ENCODE measurements at regions not wholly inside any gene's neighbourhood (a gene's known extent, or its start where the extent isn't known, plus 50 kb on each side); places are given as distances from the start of the nearest gene placed in this dataset.

DNA sequence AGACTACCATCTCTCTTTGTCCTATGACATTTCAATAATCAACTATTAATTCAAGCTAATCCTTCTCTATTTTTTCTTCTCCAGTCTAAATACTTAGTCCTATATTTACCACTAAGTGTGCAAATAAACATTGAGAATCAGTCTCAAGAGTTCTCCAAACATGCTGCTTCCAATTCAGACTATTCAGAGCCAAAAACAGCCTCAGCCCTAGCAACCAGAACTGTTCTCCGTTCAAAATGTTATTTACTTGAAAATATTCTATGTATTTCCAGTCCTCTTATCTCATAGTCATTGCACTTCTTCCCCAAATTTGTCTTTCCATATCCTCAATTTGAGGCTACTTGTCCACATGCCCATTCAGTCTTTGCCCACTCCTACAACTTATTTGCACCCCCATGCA lies 805.5 kb downstream of the IGSF11 start:
- Histone ChIP-seq H3K27ac (no peak overlapping the region), H3K27me3 (replicated peaks in 1 of 7) (no peaks in the 10 kb centered on the region), H3K4me1 (no peaks in the 10 kb centered on the region), H3K4me3 (no peak overlapping the region), H3K9me3 (peaks cover 0 to 16% (median 0%) of the 10 kb centered on the region in 8 donors), H3K36me3 (no peaks in the 10 kb centered on the region)
- intact Hi-C loops (cut with DNase I; ENCODE audit: low total_unique reads): no loop called here
- 71 to 87% (median 77%) methylated on average over 1 of the region's 1 CpG for WGBS, 5 donors
- no peak for DNase-seq
- TF ChIP-seq POLR2A (IDR thresholded peaks at IDR 0.05) (no peak), CTCF (IDR thresholded peaks at IDR 0.05 in 8 of 11, conservative IDR thresholded peaks at IDR 0.05 in 3 of 11) (no peak), POLR2AphosphoS5 (IDR thresholded peaks at IDR 0.05) (no peak)

- Histone ChIP-seq H3K4me1 (no peaks in the 10 kb centered on the region), H3K9me3 (peaks cover 0 to 9% (median 0%) of the 10 kb centered on the region in 8 donors), H3K4me3 (no peak overlapping the region), H3K27ac (no peak overlapping the region), H3K27me3 (replicated peaks in 1 of 7) (no peaks in the 10 kb centered on the region), H3K36me3 (no peaks in the 10 kb centered on the region)
- DNase-seq: no peak
- intact Hi-C loops (cut with DNase I; ENCODE audit: low total_unique reads): no loop called here
- TF ChIP-seq POLR2A (IDR thresholded peaks at IDR 0.05) (no peak), CTCF (IDR thresholded peaks at IDR 0.05 in 8 of 11, conservative IDR thresholded peaks at IDR 0.05 in 3 of 11) (no peak), POLR2AphosphoS5 (IDR thresholded peaks at IDR 0.05) (no peak)
- WGBS, 5 donors: 45 to 78% (median 74%) methylated on average over 2 of the region's 2 CpGs
Observed at GRCh38 chr3:118231578-118231977, 803.1 kb downstream of the IGSF11 start.

GRCh38 chr3:118239253-118239652 lies 795.4 kb downstream of the IGSF11 start:
- intact Hi-C loops (cut with DNase I; ENCODE audit: low total_unique reads): no loop called here
- H3K27me3 ChIP-seq (replicated peaks in 1 of 7): no peaks in the 10 kb centered on the region
- H3K4me3 ChIP-seq: no peak overlapping the region
- DNase-seq: no peak
- H3K4me1 ChIP-seq: no peaks in the 10 kb centered on the region
- peaks cover 0 to 4% (median 0%) of the 10 kb centered on the region in 8 donors for H3K9me3 ChIP-seq
- TF ChIP-seq POLR2A (IDR thresholded peaks at IDR 0.05) (no peak), POLR2AphosphoS5 (IDR thresholded peaks at IDR 0.05) (no peak), CTCF (IDR thresholded peaks at IDR 0.05 in 8 of 11, conservative IDR thresholded peaks at IDR 0.05 in 3 of 11) (no peak)
- WGBS, 5 donors: 81 to 91% (median 85%) methylated on average over 4 to 5 of the region's 5 CpGs
- H3K36me3 ChIP-seq: no peaks in the 10 kb centered on the region
- H3K27ac ChIP-seq: no peak overlapping the region

GRCh38 chr3:118244761-118245160 lies 789.9 kb downstream of the IGSF11 start:
- TF ChIP-seq CTCF (IDR thresholded peaks at IDR 0.05 in 8 of 11, conservative IDR thresholded peaks at IDR 0.05 in 3 of 11): no peak
- TF ChIP-seq POLR2A (IDR thresholded peaks at IDR 0.05): no peak
- no peak for TF ChIP-seq POLR2AphosphoS5 (IDR thresholded peaks at IDR 0.05)
- Histone ChIP-seq H3K9me3 (peaks cover 0 to 2% (median 0%) of the 10 kb centered on the region in 8 donors), H3K4me1 (no peaks in the 10 kb centered on the region), H3K4me3 (no peak overlapping the region), H3K27me3 (replicated peaks in 1 of 7) (no peaks in the 10 kb centered on the region), H3K27ac (no peak overlapping the region), H3K36me3 (no peaks in the 10 kb centered on the region)
- 60 to 72% (median 70%) methylated on average over 3 of the region's 3 CpGs for WGBS, 5 donors
- intact Hi-C loops (cut with DNase I; ENCODE audit: low total_unique reads): no loop called here
- no peak for DNase-seq

All from spleen (tissue), 11 donors.